ENCODE measurements at regions not wholly inside any gene's neighbourhood (a gene's known extent, or its start where the extent isn't known, plus 50 kb on each side); places are given as distances from the start of the nearest gene placed in this dataset.

DNA sequence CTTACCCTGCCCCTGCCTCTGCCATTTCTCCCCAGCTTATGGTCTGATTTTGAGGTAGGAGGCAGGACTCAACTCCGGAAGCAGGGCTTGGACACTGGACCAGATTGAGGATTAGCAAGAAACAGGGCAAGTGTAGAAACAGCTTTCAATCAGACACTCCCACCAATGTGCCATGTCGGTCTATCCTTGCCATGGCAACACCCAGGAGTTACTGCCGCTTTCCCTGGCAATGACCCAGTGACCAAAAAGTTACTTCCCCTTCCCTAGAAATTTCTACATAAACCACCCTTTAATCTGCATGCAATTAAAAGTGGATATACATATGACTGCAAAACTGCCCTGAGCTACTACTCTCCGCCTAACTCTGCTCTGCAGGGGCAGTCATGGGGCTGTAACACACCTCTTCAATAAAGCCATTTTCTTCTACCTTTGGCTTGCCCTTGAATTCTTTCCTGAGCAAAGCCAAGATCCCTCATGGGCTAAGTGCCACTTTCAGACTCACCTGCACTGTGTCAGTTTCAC is 156.7 kb downstream of the LPIN1 start:
- TF ChIP-seq POLR2A (IDR thresholded peaks at IDR 0.05; ENCODE audit: low read depth, low read length) (no peak), POLR2AphosphoS5 (IDR thresholded peaks at IDR 0.05; ENCODE audit: low read depth, low read length) (no peak), TAF1 (IDR thresholded peaks at IDR 0.05; ENCODE audit: borderline replicate concordance, low read depth, low read length) (no peak)
- FAIRE-seq = no peak
- no peak for DNase-seq (ENCODE audit: insufficient read length)

DNA sequence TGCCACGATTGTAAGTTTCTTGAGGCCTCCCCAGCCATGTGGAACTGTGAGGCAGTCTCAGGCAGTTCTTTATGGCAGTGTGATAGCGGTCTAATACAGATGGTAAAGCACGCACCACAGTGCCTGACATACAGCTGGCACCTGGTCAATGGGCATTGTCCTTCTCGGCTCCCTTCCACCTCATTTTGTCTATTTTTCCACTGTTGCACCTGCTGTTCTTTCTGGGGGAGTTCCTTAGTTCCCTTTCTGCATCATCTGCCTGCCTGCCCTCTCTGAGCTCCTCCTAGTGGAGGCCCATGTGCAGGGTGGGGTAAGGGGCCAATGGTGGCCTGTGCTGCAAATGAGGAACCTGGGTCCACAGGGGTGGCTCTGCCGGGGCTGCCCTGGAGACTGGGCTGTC is 157.6 kb downstream of the LPIN1 start:
- DNase-seq (ENCODE audit: insufficient read length) (peak; percentile 32), FAIRE-seq (no peak)
- no peak for TF ChIP-seq TAF1 (IDR thresholded peaks at IDR 0.05; ENCODE audit: borderline replicate concordance, low read depth, low read length)
- TF ChIP-seq POLR2AphosphoS5 (IDR thresholded peaks at IDR 0.05; ENCODE audit: low read depth, low read length) = no peak

DNA sequence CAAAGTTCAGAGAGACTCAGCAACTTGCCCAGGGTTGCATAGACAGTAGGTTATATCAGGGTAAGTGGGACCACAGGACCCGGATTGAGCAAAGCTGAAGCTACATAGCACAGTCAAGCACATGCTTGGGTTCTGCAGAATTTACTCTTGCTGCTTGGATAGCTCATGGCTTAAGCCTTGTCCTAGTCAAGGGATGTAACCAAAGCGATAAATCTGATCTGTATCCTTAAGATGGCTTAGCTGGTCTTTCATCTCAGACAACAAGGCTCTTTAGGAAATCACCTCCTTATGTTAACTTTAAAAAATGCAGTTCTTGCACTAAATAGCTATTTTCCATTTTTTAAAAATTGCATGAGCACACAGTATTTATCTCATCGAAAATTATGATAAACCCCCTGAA is 158.5 kb downstream of the LPIN1 start:
- FAIRE-seq (no peak), DNase-seq (ENCODE audit: insufficient read length) (no peak)
- TF ChIP-seq TAF1 (IDR thresholded peaks at IDR 0.05; ENCODE audit: borderline replicate concordance, low read depth, low read length) = no peak
- TF ChIP-seq POLR2AphosphoS5 (IDR thresholded peaks at IDR 0.05; ENCODE audit: low read depth, low read length) = no peak
- TF ChIP-seq POLR2A (IDR thresholded peaks at IDR 0.05; ENCODE audit: low read depth, low read length) = no peak

DNA sequence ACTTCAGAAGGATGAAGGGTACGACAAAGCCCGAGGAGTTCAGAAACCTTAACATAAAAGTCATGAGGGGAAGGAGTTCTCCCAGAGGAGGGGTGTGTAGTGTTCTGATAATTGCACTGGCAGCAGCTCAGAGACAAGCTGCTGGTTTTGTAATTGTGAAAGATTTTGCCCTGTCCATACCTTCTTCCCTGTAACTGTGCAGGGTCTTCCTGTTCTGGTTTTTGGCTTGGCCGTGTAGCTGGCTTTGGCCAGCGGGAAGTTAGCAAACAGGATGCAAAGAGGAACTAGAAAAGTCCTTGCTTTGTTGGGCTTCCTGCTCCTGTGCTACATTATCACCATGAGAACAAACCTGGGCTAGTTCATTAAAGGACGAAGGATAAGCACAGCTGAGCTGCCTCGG is 160.8 kb downstream of the LPIN1 start:
- DNase-seq (ENCODE audit: insufficient read length) (no peak), FAIRE-seq (no peak)
- TF ChIP-seq POLR2A (IDR thresholded peaks at IDR 0.05; ENCODE audit: low read depth, low read length) (no peak), POLR2AphosphoS5 (IDR thresholded peaks at IDR 0.05; ENCODE audit: low read depth, low read length) (no peak), TAF1 (IDR thresholded peaks at IDR 0.05; ENCODE audit: borderline replicate concordance, low read depth, low read length) (no peak)

DNA sequence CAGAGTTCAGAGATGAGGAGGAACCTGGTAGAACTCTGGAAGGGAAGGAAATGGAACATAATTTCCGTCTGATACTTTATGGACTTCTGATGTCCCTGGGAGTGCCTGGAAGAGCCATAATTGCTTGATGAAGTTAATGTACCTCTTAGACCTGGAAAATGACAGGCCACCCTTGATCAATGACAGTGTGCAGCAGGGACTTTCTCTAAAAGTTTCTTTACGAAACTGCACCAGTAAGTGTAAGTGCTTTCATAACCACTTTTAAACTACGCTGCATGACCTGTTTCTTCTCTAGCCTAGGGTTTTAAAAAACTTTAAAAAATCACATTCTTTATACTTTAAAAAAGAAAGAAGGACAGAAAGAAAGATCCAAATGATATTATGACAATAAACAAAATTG is 164.5 kb downstream of the LPIN1 start:
- no peak for FAIRE-seq
- TF ChIP-seq TAF1 (IDR thresholded peaks at IDR 0.05; ENCODE audit: borderline replicate concordance, low read depth, low read length) (no peak), POLR2A (IDR thresholded peaks at IDR 0.05; ENCODE audit: low read depth, low read length) (no peak), POLR2AphosphoS5 (IDR thresholded peaks at IDR 0.05; ENCODE audit: low read depth, low read length) (no peak)
- DNase-seq (ENCODE audit: insufficient read length) = no peak

DNA sequence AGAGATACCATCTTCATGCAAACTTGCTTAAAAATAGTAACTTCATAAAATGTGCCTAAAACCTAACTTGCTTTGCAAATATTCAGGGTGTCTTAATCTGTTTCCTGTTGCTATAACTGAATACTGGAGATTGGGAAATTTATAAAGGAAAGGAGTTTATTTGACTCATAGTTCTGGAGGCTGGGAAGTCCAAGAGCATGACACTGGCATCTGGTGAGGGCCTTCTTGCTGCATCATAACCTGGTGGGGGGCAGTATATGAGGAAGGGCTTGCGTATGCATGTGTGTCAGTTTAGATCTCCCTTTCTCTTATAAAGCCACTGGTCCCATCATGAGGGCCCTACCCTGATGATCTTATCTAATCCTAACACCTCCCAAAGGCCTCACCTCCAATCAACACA is 166.5 kb downstream of the LPIN1 start:
- DNase-seq (ENCODE audit: insufficient read length) (no peak), FAIRE-seq (no peak)
- TF ChIP-seq TAF1 (IDR thresholded peaks at IDR 0.05; ENCODE audit: borderline replicate concordance, low read depth, low read length) (no peak), POLR2A (IDR thresholded peaks at IDR 0.05; ENCODE audit: low read depth, low read length) (no peak), POLR2AphosphoS5 (IDR thresholded peaks at IDR 0.05; ENCODE audit: low read depth, low read length) (no peak)

DNA sequence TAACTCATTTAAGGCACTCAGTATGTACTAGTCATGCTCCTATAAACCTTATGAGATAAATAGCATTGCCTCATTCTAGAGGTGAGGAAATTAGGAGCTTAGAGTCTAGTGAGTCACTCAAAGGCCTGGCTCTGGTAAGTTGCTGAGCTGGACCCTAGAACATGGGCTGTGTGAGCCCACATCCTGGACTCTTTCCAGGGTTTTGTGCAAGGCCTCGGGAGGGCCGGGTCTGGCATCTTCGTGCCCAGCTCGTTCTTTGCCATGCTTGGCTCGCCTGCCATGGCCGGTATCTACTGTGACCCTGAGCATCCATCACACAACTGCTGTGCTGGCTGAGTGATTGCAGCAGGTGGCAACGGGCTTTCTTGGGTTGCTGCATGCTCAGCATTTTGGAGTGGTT is 168.0 kb downstream of the LPIN1 start:
- TF ChIP-seq TAF1 (IDR thresholded peaks at IDR 0.05; ENCODE audit: borderline replicate concordance, low read depth, low read length) = no peak
- no peak for TF ChIP-seq POLR2AphosphoS5 (IDR thresholded peaks at IDR 0.05; ENCODE audit: low read depth, low read length)
- TF ChIP-seq POLR2A (IDR thresholded peaks at IDR 0.05; ENCODE audit: low read depth, low read length) = no peak
- no peak for DNase-seq (ENCODE audit: insufficient read length)
- no peak for FAIRE-seq

DNA sequence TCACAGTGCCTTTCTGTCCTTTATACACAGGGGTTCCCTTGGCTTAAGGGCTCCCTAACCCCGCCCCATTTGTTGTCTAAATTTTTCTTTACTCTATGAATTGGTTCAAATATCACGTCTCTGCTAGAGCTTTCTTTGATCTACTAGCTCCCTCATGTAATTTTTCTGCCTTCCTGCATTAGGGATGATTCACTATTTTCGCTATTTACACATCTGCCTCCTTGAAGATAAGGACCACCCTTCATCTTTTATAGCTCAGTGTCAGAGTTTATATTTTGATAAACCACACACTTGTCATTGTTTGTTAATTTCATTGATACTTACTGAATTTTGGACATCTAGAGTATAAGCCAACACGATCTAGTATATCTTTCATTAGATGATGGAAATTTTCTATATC is 169.2 kb downstream of the LPIN1 start:
- FAIRE-seq (no peak), DNase-seq (ENCODE audit: insufficient read length) (no peak)
- TF ChIP-seq TAF1 (IDR thresholded peaks at IDR 0.05; ENCODE audit: borderline replicate concordance, low read depth, low read length) = no peak

DNA sequence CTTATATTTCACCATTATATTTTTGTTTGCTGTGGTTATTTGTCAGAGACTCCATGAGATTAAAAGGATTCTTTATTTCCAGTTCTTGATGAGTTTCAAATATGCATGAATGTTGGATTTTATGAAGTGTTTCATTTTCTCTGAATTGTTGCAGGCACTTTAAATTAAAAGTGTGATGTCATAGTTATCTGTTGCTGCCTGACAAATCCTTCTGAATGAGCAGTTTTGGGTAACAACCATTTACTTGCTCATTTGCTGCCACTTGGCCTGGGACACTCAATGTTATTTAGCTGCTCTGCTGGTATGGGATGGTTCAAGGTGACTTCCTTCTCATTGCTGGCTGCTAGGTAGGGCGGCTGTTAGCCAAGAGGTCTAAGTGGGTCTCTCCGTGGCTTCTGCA is 173.5 kb downstream of the LPIN1 start:
- no peak for FAIRE-seq
- DNase-seq (ENCODE audit: insufficient read length) = no peak

DNA sequence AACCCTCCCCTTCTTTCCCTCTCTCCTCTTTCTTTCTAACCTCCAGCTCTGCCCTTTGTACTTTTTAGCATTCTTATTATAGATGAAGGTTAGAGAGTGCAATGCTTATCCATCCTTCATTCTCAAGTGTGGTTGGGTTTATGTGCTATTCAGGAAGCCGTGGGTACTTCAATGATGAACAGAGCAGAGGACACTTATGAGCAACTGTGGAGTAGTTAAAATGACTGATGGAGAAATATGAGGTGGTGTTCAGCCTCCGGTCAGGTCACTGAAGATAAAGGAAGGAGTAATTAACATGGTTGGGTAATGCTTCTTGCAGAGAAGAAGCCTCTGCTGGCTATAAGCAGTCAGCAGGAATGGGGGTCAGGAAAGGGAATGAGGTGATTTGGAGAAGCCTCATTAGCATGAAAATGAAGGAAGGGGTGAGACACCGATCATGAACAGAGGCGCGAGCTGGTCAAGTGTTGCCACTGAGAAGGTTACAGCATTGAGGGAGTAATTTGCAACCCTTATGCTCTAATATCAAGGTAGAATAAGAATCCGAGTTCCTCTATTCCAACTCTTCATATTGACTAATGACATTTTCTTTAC is 174.7 kb downstream of the LPIN1 start:
- FAIRE-seq = no peak
- TF ChIP-seq POLR2AphosphoS5 (IDR thresholded peaks at IDR 0.05; ENCODE audit: low read depth, low read length) (no peak), TAF1 (IDR thresholded peaks at IDR 0.05; ENCODE audit: borderline replicate concordance, low read depth, low read length) (no peak), POLR2A (IDR thresholded peaks at IDR 0.05; ENCODE audit: low read depth, low read length) (no peak)
- DNase-seq (ENCODE audit: insufficient read length) = no peak

More for the DNA sequence above, 173.5 kb downstream of the LPIN1 start:
- no peak for TF ChIP-seq POLR2AphosphoS5 (IDR thresholded peaks at IDR 0.05; ENCODE audit: low read depth, low read length)
- no peak for TF ChIP-seq TAF1 (IDR thresholded peaks at IDR 0.05; ENCODE audit: borderline replicate concordance, low read depth, low read length)
- no peak for TF ChIP-seq POLR2A (IDR thresholded peaks at IDR 0.05; ENCODE audit: low read depth, low read length)

DNA sequence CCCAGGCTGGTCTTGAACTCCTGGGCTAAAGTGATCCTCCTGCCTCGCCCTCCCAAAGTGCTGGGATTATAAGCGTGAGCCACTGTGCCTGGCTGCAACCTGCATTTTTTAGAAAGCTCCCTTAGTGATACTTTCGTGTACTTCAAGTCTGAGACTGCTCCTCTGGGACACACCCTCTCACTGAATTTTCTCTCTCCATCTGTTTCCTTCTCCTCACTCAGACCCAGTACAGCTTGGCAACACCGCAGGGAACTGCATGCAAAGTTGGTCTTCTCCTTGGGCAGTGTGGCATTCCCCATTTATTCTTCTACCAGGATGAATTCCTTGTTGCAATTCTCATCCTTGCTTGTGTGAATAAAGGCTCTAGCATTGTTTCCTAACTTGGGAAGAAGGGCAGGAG is 175.9 kb downstream of the LPIN1 start:
- TF ChIP-seq POLR2AphosphoS5 (IDR thresholded peaks at IDR 0.05; ENCODE audit: low read depth, low read length) (no peak), POLR2A (IDR thresholded peaks at IDR 0.05; ENCODE audit: low read depth, low read length) (no peak), TAF1 (IDR thresholded peaks at IDR 0.05; ENCODE audit: borderline replicate concordance, low read depth, low read length) (no peak)
- FAIRE-seq = no peak
- DNase-seq (ENCODE audit: insufficient read length) = no peak

DNA sequence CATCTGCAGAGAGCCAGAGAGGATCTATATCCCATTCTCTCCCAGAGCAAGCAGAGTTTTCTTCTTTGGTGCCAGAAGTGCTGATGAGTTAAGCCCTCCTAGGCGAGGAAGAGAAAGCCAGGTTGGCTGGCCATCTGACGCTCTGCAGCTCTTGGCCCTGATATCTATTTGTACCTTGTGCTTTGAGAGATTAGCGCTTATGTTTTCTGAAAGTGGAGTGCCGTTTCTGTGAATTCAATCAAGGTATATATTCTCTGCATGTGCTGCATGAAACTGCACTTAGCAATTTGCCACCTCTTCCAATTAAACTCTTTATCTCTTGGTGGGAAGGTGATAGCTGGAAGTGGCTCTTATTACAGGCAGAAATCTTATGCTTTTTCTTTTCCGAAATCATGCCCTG is 177.5 kb downstream of the LPIN1 start:
- FAIRE-seq (no peak), DNase-seq (ENCODE audit: insufficient read length) (no peak)
- TF ChIP-seq TAF1 (IDR thresholded peaks at IDR 0.05; ENCODE audit: borderline replicate concordance, low read depth, low read length) = no peak
- TF ChIP-seq POLR2A (IDR thresholded peaks at IDR 0.05; ENCODE audit: low read depth, low read length) = no peak
- no peak for TF ChIP-seq POLR2AphosphoS5 (IDR thresholded peaks at IDR 0.05; ENCODE audit: low read depth, low read length)
